GM23248 (cell line): ENCODE measurements at regions not wholly inside any gene's neighbourhood (a gene's known extent, or its start where the extent isn't known, plus 50 kb on each side); places are given as distances from the start of the nearest gene placed in this dataset.
"Not testable (repeated sequence)": the region's sequence is repeated elsewhere in the genome, so short reads cannot be mapped to it uniquely, and the experiment has no call there.

Source experiments
- DNase-seq: peaks from one replicate; pipeline ENCODE4 v3.0.0-alpha.2; 2015
- H2AFZ ChIP-seq: fragments of 200-600 bp; sonication (generic); 2 replicates; pipeline ENCODE4 v1.6.1; 2016; ENCODE audit warnings: antibody characterized with exemption
- H3F3A ChIP-seq: fragments of 200-600 bp; sonication (generic); 2 replicates; pipeline ENCODE4 v1.6.1; 2016; ENCODE audit warnings: mild to moderate bottlenecking, antibody characterized with exemption, mixed run types; ENCODE audit not compliant: insufficient read depth
- H3K27ac ChIP-seq: fragments of 200-600 bp; sonication (generic); 2 replicates; pipeline ENCODE4 v1.5.1; 2016; ENCODE audit warnings: mild to moderate bottlenecking
- H3K27me3 ChIP-seq: fragments of 200-600 bp; sonication (generic); replicated peaks from 2 replicates; pipeline ENCODE4 v1.6.1; 2016; ENCODE audit warnings: mild to moderate bottlenecking; ENCODE audit not compliant: insufficient read depth
- H3K36me3 ChIP-seq: fragments of 200-600 bp; sonication (generic); 2 replicates; pipeline ENCODE4 v1.6.1; 2016; ENCODE audit warnings: low read depth, mild to moderate bottlenecking
- H3K4me1 ChIP-seq: fragments of 200-600 bp; sonication (generic); 2 replicates; pipeline ENCODE4 v1.6.1; 2016; ENCODE audit warnings: mild to moderate bottlenecking; ENCODE audit not compliant: insufficient read depth
- H3K4me2 ChIP-seq: fragments of 200-600 bp; sonication (generic); one replicate; pipeline ENCODE4 v1.6.1; 2016; ENCODE audit warnings: mild to moderate bottlenecking; ENCODE audit not compliant: unreplicated experiment
- H3K4me3 ChIP-seq: fragments of 200-600 bp; sonication (generic); 2 replicates; pipeline ENCODE4 v1.5.1; 2016; ENCODE audit warnings: mild to moderate bottlenecking
- H3K79me2 ChIP-seq: fragments of 200-600 bp; sonication (generic); 2 replicates; pipeline ENCODE4 v1.6.1; 2016; ENCODE audit warnings: mild to moderate bottlenecking; ENCODE audit not compliant: insufficient read depth
- H3K9ac ChIP-seq: fragments of 200-600 bp; sonication (generic); 2 replicates; pipeline ENCODE4 v1.6.1; 2016; ENCODE audit warnings: mild to moderate bottlenecking
- H3K9me2 ChIP-seq: fragments of 200-600 bp; sonication (generic); 2 replicates; pipeline ENCODE4 v1.6.1; 2016; ENCODE audit warnings: mixed run types, mild to moderate bottlenecking, moderate library complexity; ENCODE audit not compliant: insufficient read depth
- H3K9me3 ChIP-seq: fragments of 200-600 bp; sonication (generic); one replicate; pipeline ENCODE4 v1.6.1; 2017; ENCODE audit warnings: low read depth
- H4K20me1 ChIP-seq: fragments of 200-600 bp; sonication (generic); 2 replicates; pipeline ENCODE4 v1.6.0; 2016; ENCODE audit not compliant: insufficient read depth
- EZH2 ChIP-seq: fragments of 200-600 bp; sonication (generic); IDR thresholded peaks from 2 replicates; pipeline ENCODE4 v1.6.1; 2018; ENCODE audit warnings: antibody characterized with exemption, mild to moderate bottlenecking; ENCODE audit not compliant: insufficient read depth, poor library complexity, severe bottlenecking
- EZH2phosphoT487 ChIP-seq: fragments of 200-600 bp; sonication (generic); IDR thresholded peaks from 2 replicates; pipeline ENCODE4 v1.6.1; 2018; ENCODE audit warnings: antibody characterized with exemption, moderate library complexity, mild to moderate bottlenecking, low read depth; ENCODE audit not compliant: insufficient read depth
- WGBS, 2 experiments: methylation state at CpG; one replicate each; pipeline ENCODE4 v1.1.6; 2015 to 2017; ENCODE audit warnings: low lambda C conversion rate in 2 of 2, low coverage in 1 of 2; ENCODE audit errors: missing lambda C conversion rate in 2 of 2; 5-methylcytosine and 5-hydroxymethylcytosine counted together
- in situ Hi-C: fragments of 300-500 bp; cut with MboI; formaldehyde crosslinking; loops from 2 replicates; pipeline ENCODE4 v1.15.0; 2020

DNA sequence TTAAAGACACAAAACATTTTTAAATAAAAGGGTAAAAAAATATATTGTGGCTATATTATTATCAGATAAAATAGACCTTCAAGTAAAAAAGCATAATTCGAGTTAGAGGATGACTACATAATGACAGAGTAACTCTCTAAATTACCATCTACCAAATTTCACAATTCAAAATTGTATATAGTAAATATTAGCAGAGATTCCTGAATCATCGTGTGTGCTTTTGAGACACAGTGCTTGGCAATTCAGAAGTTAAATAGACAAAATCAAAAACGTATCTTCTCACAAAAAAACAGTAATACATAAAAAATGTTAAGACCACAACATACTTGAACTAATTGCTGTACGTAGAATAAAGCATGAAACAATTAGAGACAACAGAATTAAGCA is 110.4 kb downstream of the AHR start:
- H3F3A ChIP-seq = peaks cover 39% of the 10 kb centered on the region
- no peaks in the 10 kb centered on the region for H3K36me3 ChIP-seq
- H3K9ac ChIP-seq = peak overlapping the region; percentile 37
- in situ Hi-C loops = no loop called here
- no peaks in the 10 kb centered on the region for H4K20me1 ChIP-seq
- peak overlapping the region; percentile 73 for H3K27ac ChIP-seq
- peak overlapping the region; percentile 67 for H3K4me2 ChIP-seq
- DNase-seq = peak; percentile 63
- H3K9me3 ChIP-seq = no peaks in the 10 kb centered on the region
- H3K9me2 ChIP-seq = no peaks in the 10 kb centered on the region
- H3K79me2 ChIP-seq = no peaks in the 10 kb centered on the region
- H3K27me3 ChIP-seq = no peaks in the 10 kb centered on the region
- peak overlapping the region; percentile 24; the same call in 1 of the 2 replicates for H2AFZ ChIP-seq
- TF ChIP-seq EZH2phosphoT487 (no peak), EZH2 (no peak)
- 2 to 3% methylated on average over 4 of the region's 4 CpGs for WGBS, 2 experiments
- H3K4me3 ChIP-seq = peak overlapping the region; percentile 16
- H3K4me1 ChIP-seq = peaks cover 38% of the 10 kb centered on the region

DNA sequence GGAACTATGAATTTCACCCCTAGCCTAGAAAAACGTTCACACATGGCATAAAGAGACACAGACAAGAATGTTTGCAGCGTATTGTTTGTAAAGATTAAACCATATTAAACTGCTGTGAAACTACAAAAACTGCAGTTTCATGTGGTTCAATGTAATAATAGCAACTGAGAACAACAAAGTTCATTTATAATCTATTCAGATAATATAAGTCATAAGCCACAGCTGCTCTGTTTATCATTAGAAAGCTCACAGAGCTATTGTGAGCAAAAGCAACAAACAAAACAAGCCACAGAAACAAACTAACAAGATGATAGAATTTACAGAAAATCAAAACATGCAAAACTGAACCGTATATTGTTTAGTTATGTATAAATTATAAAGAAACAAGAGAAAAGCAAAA is 113.5 kb downstream of the AHR start:
- Histone ChIP-seq H3K36me3 (no peaks in the 10 kb centered on the region), H3K9ac (no peak overlapping the region), H2AFZ (no peak overlapping the region), H3K9me3 (no peaks in the 10 kb centered on the region), H3K27me3 (no peaks in the 10 kb centered on the region), H3K9me2 (no peaks in the 10 kb centered on the region), H3K27ac (no peak overlapping the region), H4K20me1 (no peaks in the 10 kb centered on the region), H3K79me2 (no peaks in the 10 kb centered on the region), H3K4me2 (no peak overlapping the region), H3F3A (peaks cover 31% of the 10 kb centered on the region), H3K4me1 (peaks cover 28% of the 10 kb centered on the region), H3K4me3 (no peak overlapping the region)
- 85 to 88% methylated on average over 3 of the region's 3 CpGs for WGBS, 2 experiments
- in situ Hi-C loops = no loop called here
- TF ChIP-seq EZH2 = no peak
- TF ChIP-seq EZH2phosphoT487 = no peak
- DNase-seq = no peak

DNA sequence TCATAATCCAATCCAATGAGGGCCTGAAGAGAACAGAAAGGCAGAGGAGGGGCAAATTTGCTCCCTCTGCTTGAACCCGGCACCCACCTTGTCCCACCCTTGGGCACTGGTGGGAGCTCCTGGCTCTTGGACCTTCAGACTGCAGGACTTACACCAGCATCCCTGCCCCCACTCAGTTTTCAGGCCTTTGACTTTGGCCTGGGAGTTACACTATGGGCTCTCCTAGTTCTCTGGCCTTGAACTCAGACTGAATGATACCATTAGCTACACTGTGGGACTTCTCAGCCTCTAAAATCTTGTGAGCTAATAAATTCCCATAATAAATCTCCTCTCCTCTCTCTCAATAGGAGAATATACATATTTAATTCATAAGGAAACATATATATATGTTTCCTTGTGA is 114.4 kb downstream of the AHR start:
- Histone ChIP-seq H3K27ac (no peak overlapping the region), H3K79me2 (no peaks in the 10 kb centered on the region), H2AFZ (no peak overlapping the region), H4K20me1 (no peaks in the 10 kb centered on the region), H3K4me2 (no peak overlapping the region), H3K9me2 (no peaks in the 10 kb centered on the region), H3K4me3 (no peak overlapping the region), H3K9ac (no peak overlapping the region), H3F3A (peaks cover 22% of the 10 kb centered on the region), H3K36me3 (no peaks in the 10 kb centered on the region), H3K27me3 (no peaks in the 10 kb centered on the region), H3K4me1 (peaks cover 18% of the 10 kb centered on the region), H3K9me3 (no peaks in the 10 kb centered on the region)
- TF ChIP-seq EZH2phosphoT487 = no peak
- TF ChIP-seq EZH2 = no peak
- no peak for DNase-seq
- in situ Hi-C loops = no loop called here
- WGBS, 2 experiments = 100% methylated on average over 1 of the region's 1 CpG

DNA sequence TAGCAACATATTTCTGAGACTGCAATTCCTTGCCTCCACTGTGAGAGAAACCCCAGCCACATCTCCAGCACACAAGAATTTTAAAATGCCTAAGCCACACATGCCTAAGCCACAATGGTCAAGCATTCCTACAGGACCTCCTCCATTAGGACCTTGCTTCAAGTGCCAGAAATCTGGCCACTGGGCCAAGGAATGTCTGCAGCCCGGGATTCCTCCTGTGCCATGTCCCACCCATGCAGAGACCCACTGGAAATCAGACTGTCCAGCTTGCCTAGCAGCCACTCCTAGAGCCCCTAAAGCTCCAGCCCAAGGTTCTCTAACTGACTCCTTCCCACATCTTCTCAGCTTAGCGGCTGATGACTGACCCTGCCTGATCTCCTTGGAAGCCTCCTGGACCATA is 117.5 kb downstream of the AHR start:
- 86 to 96% methylated on average over 2 of the region's 2 CpGs for WGBS, 2 experiments
- Histone ChIP-seq H3K36me3 (no peaks in the 10 kb centered on the region), H3F3A (no peaks in the 10 kb centered on the region), H2AFZ (no peak overlapping the region), H3K9ac (no peak overlapping the region), H3K27ac (no peak overlapping the region), H3K4me3 (no peak overlapping the region), H3K9me3 (no peaks in the 10 kb centered on the region), H4K20me1 (no peaks in the 10 kb centered on the region), H3K4me2 (no peak overlapping the region), H3K79me2 (no peaks in the 10 kb centered on the region), H3K4me1 (no peaks in the 10 kb centered on the region), H3K27me3 (no peaks in the 10 kb centered on the region), H3K9me2 (no peaks in the 10 kb centered on the region)
- in situ Hi-C loops = no loop called here
- TF ChIP-seq EZH2phosphoT487 (no peak), EZH2 (no peak)
- no peak for DNase-seq

DNA sequence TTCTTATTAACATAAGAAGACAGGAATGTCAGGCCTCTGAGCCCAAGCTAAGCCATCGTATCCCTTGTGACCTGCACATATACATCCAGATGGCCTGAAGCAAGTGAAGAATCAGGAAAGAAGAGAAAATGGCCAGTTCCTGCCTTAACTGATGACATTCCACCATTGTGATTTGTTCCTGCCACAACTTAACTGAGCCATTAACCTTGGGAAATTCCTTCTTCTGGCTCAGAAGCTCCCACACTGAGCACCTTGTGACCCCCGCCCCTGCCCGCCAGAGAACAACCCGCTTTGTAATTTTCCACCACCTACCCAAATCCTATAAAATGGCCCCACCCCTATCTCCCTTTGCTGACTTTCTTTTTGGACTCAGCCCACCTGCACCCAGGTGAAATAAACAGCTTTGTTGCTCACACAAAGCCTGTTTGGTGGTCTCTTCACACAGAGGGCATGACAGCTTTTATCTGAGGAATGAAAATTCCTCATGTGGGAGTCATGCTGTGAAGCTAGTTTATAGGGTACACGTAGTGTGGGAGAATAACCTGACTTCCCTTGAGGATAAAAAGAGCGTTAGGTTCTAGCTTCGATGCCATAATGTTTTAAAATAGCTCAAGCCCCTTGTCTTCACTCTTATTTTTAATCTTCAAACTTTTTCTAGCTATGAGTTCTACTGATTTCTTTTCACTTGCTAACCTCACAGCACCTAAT is 122.0 kb downstream of the AHR start:
- in situ Hi-C loops, H3K4me1 ChIP-seq, H3K9ac ChIP-seq, H3K9me3 ChIP-seq, H3F3A ChIP-seq, H3K36me3 ChIP-seq, H2AFZ ChIP-seq, H3K79me2 ChIP-seq, H3K27me3 ChIP-seq, H3K4me2 ChIP-seq, H3K9me2 ChIP-seq, H3K4me3 ChIP-seq, H4K20me1 ChIP-seq, DNase-seq, H3K27ac ChIP-seq: not testable (repeated sequence)
- WGBS, 2 experiments = 94% methylated on average over 7 of the region's 7 CpGs
